ENCODE measurements at regions not wholly inside any gene's neighbourhood (a gene's known extent, or its start where the extent isn't known, plus 50 kb on each side); places are given as distances from the start of the nearest gene placed in this dataset.

DNA sequence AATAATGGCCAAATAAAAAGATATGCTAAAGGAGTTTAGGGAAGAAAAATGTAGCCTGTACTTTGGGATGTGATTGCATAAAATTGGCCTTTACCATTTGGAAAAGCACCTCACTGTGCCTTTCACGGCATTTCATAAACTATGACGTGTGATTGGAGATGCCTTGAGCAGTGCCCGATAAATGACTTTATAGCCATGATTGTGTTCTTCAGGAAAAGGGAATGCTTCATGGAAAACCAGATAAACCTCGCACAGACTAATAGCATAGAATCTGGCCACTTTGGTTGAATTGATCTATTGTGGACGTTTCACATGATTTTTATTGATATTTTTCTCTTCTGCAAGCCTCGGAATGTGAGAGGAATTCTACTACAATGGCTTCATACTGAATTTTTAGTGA is 502.0 kb upstream of the MKI67 start:
- TF ChIP-seq POLR2A (IDR thresholded peaks at IDR 0.05) (no peak), POLR2AphosphoS5 (IDR thresholded peaks at IDR 0.05) (no peak)

All from sigmoid colon (tissue), 4 donors.